ENCODE measurements at regions not wholly inside any gene's neighbourhood (a gene's known extent, or its start where the extent isn't known, plus 50 kb on each side); places are given as distances from the start of the nearest gene placed in this dataset.
A peak's percentile ranks its signal among the peaks of the same experiment; 100 is the strongest.

DNA sequence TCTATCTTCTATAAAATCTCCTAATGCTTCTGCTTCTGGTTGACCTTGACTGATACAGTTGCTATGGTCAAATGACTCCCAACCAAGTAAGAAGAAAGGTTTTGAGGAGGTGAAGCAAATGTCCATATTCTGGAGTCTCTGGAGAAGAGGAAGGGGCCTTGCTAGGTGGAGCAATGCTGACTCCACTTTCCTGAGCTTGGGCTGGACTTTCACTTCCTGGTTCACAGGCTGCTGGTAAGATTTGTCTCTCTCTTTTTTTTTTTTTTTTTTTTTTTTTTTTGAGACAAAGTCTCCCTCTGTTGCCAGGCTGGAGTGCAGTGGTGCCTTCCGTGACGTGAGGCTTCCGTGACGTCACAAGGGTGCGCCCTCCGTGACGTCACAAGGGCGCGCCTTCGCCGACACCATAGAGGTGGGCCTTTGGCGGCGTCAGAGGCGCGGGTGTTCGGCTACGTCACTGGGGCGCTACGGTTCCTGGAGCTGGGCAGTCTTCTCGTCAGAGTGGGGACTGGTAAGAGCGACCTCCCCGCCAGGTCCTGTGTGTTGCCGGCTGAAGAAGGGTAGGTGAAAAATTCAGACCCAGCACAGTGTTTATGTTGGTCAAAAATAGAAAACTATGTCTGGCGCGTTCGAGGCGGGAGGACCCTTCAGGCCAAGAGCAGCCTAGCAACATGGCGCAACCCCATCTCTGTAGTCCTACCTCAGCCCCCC is 93.7 kb upstream of the METTL14 start (continued):
- peak; percentile 82 for TF ChIP-seq TBP (IDR thresholded peaks at IDR 0.05; ENCODE audit: low read depth, low read length)
- peak; percentile 71 for TF ChIP-seq PHF8 (conservative IDR thresholded peaks at IDR 0.05; ENCODE audit: low read depth, low read length)
- peak; percentile 98 for TF ChIP-seq CREB1 (IDR thresholded peaks at IDR 0.05)
- TF ChIP-seq GTF2F1 (IDR thresholded peaks at IDR 0.05; ENCODE audit: borderline replicate concordance, low read depth, low read length) = 0 out of 2 replicates have a peak, but pooled peaks have one; percentile 24
- peak; percentile 96 for TF ChIP-seq ATF3 (IDR thresholded peaks at IDR 0.05; ENCODE audit: insufficient read depth, low read depth, low read length)
- TF ChIP-seq SP1 (IDR thresholded peaks at IDR 0.05; ENCODE audit: low read depth, low read length) = 0 out of 2 replicates have a peak, but pooled peaks have one; percentile 26
- TF ChIP-seq RFX5 (IDR thresholded peaks at IDR 0.05; ENCODE audit: borderline replicate concordance, low read depth, low read length) = peak; percentile 63; the same call in 1 of the 2 replicates
- TF ChIP-seq JUND (IDR thresholded peaks at IDR 0.05; ENCODE audit: low read length) = peak; percentile 72
- peak; percentile 37; the same call in 1 of the 2 replicates for TF ChIP-seq MAX (IDR thresholded peaks at IDR 0.05)
- TF ChIP-seq CHD2 (IDR thresholded peaks at IDR 0.05; ENCODE audit: low read length) = peak; percentile 52; the same call in 1 of the 2 replicates
